Esophagus squamous epithelium (tissue), 4 donors: ENCODE measurements at regions not wholly inside any gene's neighbourhood (a gene's known extent, or its start where the extent isn't known, plus 50 kb on each side); places are given as distances from the start of the nearest gene placed in this dataset.

ENCODE experiments used
- CTCF ChIP-seq, 6 experiments: fragments of 450-650 bp in 4 of 6; fragments of 200-600 bp in 2 of 6; sonication (generic) in 2 of 6; IDR thresholded peaks; one replicate each; pipeline ENCODE4 v1.5.1; 2016 to 2019; ENCODE audit warnings: antibody characterized with exemption in 6 of 6, mild to moderate bottlenecking in 4 of 6, moderate library complexity in 4 of 6
- POLR2A ChIP-seq, 4 donors: fragments of 450-650 bp; IDR thresholded peaks; one replicate each; pipeline ENCODE4 v1.6.1; 2017; ENCODE audit warnings: antibody characterized with exemption in 4 of 4, mild to moderate bottlenecking in 4 of 4, moderate library complexity in 3 of 4

DNA sequence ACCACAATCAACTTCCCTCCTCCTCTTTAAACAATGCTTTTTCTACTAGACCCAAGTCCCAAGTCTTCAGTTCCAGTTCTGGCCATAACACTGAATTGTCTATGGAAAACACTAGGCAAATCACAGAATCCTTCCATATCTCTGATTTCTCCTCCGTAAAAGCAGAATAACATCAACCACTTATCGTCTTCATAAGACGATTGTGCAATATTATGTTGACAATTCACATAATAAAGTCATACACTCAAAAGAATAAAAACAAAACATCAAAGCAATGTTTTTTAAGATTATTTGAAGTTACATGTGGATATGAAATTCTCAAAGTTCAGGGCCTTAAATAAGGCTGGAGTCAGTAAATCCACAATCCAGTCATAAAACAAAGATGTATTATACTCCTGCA is 84.4 kb downstream of the MTERF1 start:
- no peak for TF ChIP-seq CTCF (IDR thresholded peaks at IDR 0.05)
- TF ChIP-seq POLR2A (IDR thresholded peaks at IDR 0.05) = no peak
